Upper lobe of left lung (tissue), 4 donors: ENCODE measurements at regions not wholly inside any gene's neighbourhood (a gene's known extent, or its start where the extent isn't known, plus 50 kb on each side); places are given as distances from the start of the nearest gene placed in this dataset.

Experiments used
- CTCF ChIP-seq, 6 experiments: fragments of 450-650 bp in 4 of 6; fragments of 200-600 bp in 2 of 6; sonication (generic) in 2 of 6; IDR thresholded peaks; one replicate each; pipeline ENCODE4 v1.5.1; 2016 to 2019; ENCODE audit warnings: antibody characterized with exemption in 6 of 6
- POLR2AphosphoS5 ChIP-seq, 2 donors: sonication (generic); formaldehyde crosslinking; IDR thresholded peaks; one replicate each; pipeline ENCODE4 v1.5.1; 2017; ENCODE audit warnings: antibody characterized with exemption in 2 of 2

GRCh38 chr4:79181190-79181589 lies 144.7 kb downstream of the NAA11 start:
- no peak for TF ChIP-seq POLR2AphosphoS5 (IDR thresholded peaks at IDR 0.05)
- TF ChIP-seq CTCF (IDR thresholded peaks at IDR 0.05) = no peak
